ENCODE measurements at regions not wholly inside any gene's neighbourhood (a gene's known extent, or its start where the extent isn't known, plus 50 kb on each side); places are given as distances from the start of the nearest gene placed in this dataset.

DNA sequence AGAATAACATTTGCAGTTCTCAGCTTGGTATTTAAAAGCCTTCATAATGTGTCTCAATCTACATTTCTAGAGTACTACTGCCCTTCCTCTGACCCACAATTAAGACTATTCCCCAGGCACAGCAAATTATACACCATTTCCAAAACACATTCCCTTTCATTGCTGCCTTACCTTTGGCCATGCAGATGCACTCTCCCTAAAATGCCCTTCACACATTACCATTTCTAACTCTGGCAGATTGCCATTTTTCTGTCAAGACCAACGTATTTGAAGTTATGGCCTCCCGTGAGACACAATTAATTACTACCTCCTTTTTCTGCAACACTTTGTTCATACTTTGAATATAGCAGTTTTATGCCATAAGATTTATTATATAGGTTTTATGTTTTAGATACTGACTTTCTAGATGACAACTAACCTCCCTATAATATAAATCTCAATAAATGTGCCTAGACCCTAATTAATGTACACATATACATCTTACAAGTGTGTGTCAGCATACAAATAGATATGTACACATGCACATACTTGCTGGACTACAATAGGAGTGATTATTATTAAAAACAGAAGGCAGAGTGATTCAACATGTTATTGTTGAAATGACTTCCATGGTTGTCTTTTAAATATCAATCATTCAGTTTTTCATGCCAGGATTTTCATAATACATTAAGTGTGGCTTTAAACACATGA, 2902.5 kb downstream of the PCDH9 start:
- TF ChIP-seq CEBPB (IDR thresholded peaks at IDR 0.05) (no peak), EGR1 (IDR thresholded peaks at IDR 0.05) (no peak), TCF12 (IDR thresholded peaks at IDR 0.05; ENCODE audit: low read depth) (no peak), EP300 (IDR thresholded peaks at IDR 0.05; ENCODE audit: borderline replicate concordance) (no peak), CREB1 (IDR thresholded peaks at IDR 0.05; ENCODE audit: low read depth) (no peak), TEAD4 (IDR thresholded peaks at IDR 0.05) (no peak), REST (IDR thresholded peaks at IDR 0.05; ENCODE audit: low read depth) (no peak), NFIC (IDR thresholded peaks at IDR 0.05) (no peak), FOXM1 (IDR thresholded peaks at IDR 0.05; ENCODE audit: borderline replicate concordance, low read depth) (no peak), ZBTB7A (IDR thresholded peaks at IDR 0.05; ENCODE audit: low read depth) (no peak), YY1 (IDR thresholded peaks at IDR 0.05; ENCODE audit: low read depth) (no peak), RAD21 (IDR thresholded peaks at IDR 0.05; ENCODE audit: low read depth) (no peak), TAF1 (IDR thresholded peaks at IDR 0.05; ENCODE audit: low read depth) (no peak)
- TF ChIP-seq, protein P1, sequence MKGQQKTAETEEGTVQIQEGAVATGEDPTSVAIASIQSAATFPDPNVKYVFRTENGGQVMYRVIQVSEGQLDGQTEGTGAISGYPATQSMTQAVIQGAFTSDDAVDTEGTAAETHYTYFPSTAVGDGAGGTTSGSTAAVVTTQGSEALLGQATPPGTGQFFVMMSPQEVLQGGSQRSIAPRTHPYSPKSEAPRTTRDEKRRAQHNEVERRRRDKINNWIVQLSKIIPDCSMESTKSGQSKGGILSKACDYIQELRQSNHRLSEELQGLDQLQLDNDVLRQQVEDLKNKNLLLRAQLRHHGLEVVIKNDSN (IDR thresholded peaks at IDR 0.05) = no peak
- TF ChIP-seq, protein P2, sequence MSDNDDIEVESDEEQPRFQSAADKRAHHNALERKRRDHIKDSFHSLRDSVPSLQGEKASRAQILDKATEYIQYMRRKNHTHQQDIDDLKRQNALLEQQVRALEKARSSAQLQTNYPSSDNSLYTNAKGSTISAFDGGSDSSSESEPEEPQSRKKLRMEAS (IDR thresholded peaks at IDR 0.05) = no peak

GRCh38 chr13:64314331-64314730, 2898.7 kb upstream of the PCDH20 start:
- TF ChIP-seq RAD21 (IDR thresholded peaks at IDR 0.05; ENCODE audit: low read depth) (no peak), ZBTB7A (IDR thresholded peaks at IDR 0.05; ENCODE audit: low read depth) (no peak), TAF1 (IDR thresholded peaks at IDR 0.05; ENCODE audit: low read depth) (no peak), CREB1 (IDR thresholded peaks at IDR 0.05; ENCODE audit: low read depth) (no peak), TCF12 (IDR thresholded peaks at IDR 0.05; ENCODE audit: low read depth) (no peak), EP300 (IDR thresholded peaks at IDR 0.05; ENCODE audit: borderline replicate concordance) (no peak), TEAD4 (IDR thresholded peaks at IDR 0.05) (no peak), CEBPB (IDR thresholded peaks at IDR 0.05) (no peak), REST (IDR thresholded peaks at IDR 0.05; ENCODE audit: low read depth) (no peak), EGR1 (IDR thresholded peaks at IDR 0.05) (no peak), NFIC (IDR thresholded peaks at IDR 0.05) (no peak), YY1 (IDR thresholded peaks at IDR 0.05; ENCODE audit: low read depth) (no peak)
- TF ChIP-seq, protein P2 (IDR thresholded peaks at IDR 0.05) = no peak
- TF ChIP-seq, protein P1 (IDR thresholded peaks at IDR 0.05) = no peak

DNA sequence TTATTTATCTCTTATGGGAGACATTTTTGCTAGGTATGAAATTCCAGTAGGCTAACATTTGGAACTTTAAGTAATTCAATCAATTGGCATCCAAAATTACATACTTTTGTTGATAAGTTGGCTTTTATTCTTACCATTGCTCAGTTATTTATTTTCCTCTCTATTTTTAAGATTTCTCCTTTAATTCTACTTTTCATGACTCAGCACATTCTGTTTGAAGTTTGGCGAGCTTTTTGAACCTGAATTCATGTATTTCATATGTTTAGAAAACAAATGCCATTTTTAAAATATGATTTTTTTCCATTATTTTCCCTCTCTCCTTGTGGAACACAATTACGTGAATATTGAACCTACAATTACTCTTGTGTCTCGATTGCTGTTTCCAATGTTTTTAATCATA, 2896.3 kb upstream of the PCDH20 start:
- TF ChIP-seq TEAD4 (IDR thresholded peaks at IDR 0.05) (no peak), TAF1 (IDR thresholded peaks at IDR 0.05; ENCODE audit: low read depth) (no peak), EP300 (IDR thresholded peaks at IDR 0.05; ENCODE audit: borderline replicate concordance) (no peak), CREB1 (IDR thresholded peaks at IDR 0.05; ENCODE audit: low read depth) (no peak), EGR1 (IDR thresholded peaks at IDR 0.05) (no peak), CEBPB (IDR thresholded peaks at IDR 0.05) (no peak), TCF12 (IDR thresholded peaks at IDR 0.05; ENCODE audit: low read depth) (no peak), FOXM1 (IDR thresholded peaks at IDR 0.05; ENCODE audit: borderline replicate concordance, low read depth) (no peak), REST (IDR thresholded peaks at IDR 0.05; ENCODE audit: low read depth) (no peak), YY1 (IDR thresholded peaks at IDR 0.05; ENCODE audit: low read depth) (no peak), RAD21 (IDR thresholded peaks at IDR 0.05; ENCODE audit: low read depth) (no peak), NFIC (IDR thresholded peaks at IDR 0.05) (no peak), ZBTB7A (IDR thresholded peaks at IDR 0.05; ENCODE audit: low read depth) (no peak)
- TF ChIP-seq, protein P1 (IDR thresholded peaks at IDR 0.05) = no peak
- TF ChIP-seq, protein P2 (IDR thresholded peaks at IDR 0.05) = no peak
